ENCODE measurements at regions not wholly inside any gene's neighbourhood (a gene's known extent, or its start where the extent isn't known, plus 50 kb on each side); places are given as distances from the start of the nearest gene placed in this dataset.

DNA sequence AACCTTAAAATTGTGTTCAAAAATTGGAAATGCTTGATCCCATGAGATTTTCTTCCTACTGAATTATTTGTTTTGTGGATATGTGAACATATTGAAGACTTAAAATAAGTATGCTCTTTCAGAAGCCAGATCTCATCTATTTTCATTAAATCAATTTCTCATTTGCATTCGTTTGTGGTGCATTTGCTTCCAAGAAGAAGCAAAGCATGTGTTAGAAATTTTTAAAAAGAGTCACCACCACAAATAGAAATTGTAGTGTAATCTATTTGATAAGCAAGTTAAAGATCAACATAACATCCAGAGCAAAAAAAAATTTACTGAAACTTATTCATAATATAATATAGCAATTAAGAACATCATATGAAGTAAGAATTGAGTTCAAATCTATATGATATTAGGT, 300.9 kb upstream of the SYT4 start:
- no peak for DNase-seq

- DNase-seq: peak in 2 of 3 experiments; percentile 52 to 80
These were observed 301.4 kb upstream of the SYT4 start for GRCh38 chr18:43578706-43579105.

DNA sequence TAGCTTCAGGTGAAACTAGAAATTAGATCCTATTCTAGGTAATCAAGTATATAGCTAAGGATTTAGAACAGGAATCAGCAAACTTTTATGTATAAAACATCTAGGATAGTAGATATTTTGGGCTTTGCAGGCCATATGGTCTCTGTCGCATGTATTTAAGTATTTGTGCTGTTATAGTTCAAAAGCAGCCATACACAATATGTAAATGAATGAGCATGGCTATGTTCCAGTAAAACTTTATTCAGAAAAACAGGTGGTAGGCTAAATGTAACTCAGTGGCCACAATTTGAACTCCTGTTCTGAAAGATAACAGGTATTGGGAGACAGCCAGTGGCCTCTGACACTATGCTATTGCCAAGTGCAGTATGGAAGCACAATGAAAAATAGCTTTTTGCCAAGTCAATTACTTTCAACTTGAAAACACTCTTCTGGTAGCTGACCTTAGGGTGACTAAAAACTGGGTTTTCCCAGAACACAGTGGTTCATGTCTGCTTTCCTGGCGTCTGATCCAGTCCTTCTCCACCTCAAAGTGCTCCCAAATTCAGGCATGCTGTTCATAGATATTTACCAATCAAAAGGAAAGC, 304.7 kb upstream of the SYT4 start:
- DNase-seq: no peak

GRCh38 chr18:43587538-43588153, 310.4 kb upstream of the SYT4 start:
- DNase-seq: peak; percentile 27 to 86 (median 58)

DNA sequence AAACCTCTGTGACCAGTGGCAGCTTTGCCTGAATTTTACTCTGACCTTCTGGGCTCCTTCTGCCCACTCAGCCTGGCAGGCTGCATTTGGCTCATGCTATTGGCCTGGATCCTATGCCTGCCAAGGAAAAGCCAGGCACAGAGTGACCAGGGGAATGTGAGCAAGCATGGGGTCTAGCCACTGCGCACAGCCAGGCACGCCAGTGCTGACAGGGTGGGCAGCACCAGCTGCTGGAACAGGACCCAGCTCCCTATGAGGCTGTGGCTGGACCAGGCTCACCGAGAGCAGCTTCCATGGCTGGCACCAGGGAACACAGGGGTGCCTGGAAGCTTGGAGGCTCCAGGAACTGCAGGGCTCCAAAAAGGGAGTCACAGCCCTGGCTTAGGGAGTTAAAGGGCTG, 311.5 kb upstream of the SYT4 start:
- DNase-seq: no peak

DNA sequence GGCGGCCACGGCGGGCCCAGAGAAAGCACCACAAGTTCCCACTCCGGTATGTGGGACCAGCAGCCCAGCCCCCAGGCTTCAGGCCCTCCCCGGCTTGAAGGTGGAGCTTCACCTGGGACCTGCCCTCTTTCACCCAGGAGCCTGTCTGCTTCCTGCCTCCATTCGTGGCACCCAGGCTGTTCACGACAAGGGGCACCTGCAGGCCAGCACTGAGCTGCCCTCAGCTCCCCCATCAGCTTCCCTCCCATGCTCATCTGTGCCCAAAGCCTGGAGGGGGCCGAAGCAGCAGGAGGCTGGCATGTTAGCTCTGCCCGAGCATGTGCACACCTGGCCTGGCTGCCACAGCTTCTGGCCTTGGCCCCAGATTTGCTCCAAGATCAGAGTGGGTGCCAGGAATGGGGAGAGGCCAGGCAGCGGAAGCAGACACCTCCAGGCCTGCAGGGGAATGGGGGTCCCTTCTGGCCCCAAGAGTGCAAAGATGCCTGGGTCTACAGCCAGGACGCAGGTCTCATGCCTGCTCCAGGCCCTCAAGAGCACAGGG, 312.4 kb upstream of the SYT4 start:
- DNase-seq: no peak

- no peak for DNase-seq
These were observed 313.1 kb upstream of the SYT4 start for GRCh38 chr18:43590182-43590903.

DNA sequence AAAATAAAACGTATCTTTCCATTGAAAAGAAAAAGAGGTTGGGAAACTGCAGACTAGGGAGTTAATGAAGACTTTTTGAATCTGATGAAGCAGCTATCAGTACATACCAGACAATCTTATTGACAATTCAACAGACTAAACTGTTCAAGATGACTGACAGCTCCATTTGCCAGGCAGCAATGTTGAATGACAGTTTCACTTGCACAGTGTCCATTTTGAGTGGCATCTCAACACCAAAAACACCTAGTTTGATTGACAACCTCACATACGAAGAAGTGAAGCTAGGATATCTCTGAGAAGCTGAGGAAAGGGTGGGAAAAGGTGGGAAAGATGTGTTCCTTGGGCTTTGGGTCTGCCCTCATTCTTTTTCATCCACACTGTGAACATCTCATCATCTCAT, 315.0 kb upstream of the SYT4 start:
- DNase-seq: no peak

DNA sequence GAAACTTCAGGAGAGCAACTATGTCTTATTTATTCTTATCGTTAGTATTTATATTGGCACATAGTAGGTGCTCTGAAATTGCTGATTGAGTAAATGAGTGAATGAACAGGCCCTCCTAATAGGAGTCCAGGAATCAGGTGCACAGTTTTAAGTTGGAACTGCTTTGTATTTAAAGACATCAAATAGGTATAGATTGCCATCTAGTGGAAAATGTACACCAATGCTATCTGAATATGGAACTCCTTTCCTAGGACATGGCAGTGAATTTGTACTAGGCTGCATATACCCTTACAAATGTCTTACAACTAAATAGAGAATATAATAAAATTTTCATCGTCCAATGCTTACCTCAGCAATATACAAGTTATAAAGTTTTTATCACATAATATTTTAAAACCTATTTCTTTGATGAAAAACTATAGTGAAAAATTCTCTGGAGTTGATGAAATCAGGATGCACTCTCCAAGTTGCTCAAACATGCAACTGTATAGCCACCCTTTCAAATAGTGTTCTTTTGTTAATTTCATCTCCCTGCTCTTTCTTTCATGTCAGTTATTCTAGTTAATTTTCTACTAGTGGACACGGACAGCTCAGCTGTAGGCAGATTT, 318.9 kb upstream of the SYT4 start:
- DNase-seq: peak; percentile 16 to 84 (median 16)

- DNase-seq: no peak
These were observed 324.1 kb upstream of the SYT4 start for GRCh38 chr18:43601432-43601831.

- DNase-seq: no peak
These were observed 327.9 kb upstream of the SYT4 start for GRCh38 chr18:43605224-43605623.

- peak in 1 of 3 experiments; percentile 47 for DNase-seq
These were observed 329.5 kb upstream of the SYT4 start for GRCh38 chr18:43606795-43607194.

GRCh38 chr18:43620936-43621335, 343.6 kb upstream of the SYT4 start:
- peak; percentile 25 to 82 (median 49) for DNase-seq

GRCh38 chr18:43622024-43622423, 344.7 kb upstream of the SYT4 start:
- DNase-seq: no peak

GRCh38 chr18:43625582-43625981, 348.3 kb upstream of the SYT4 start:
- DNase-seq: no peak

GRCh38 chr18:43627848-43628530, 350.7 kb upstream of the SYT4 start:
- peak; percentile 34 to 99 (median 92) for DNase-seq

- peak; percentile 32 to 83 (median 41) for DNase-seq
These were observed 357.7 kb upstream of the SYT4 start for GRCh38 chr18:43634994-43635393.

DNA sequence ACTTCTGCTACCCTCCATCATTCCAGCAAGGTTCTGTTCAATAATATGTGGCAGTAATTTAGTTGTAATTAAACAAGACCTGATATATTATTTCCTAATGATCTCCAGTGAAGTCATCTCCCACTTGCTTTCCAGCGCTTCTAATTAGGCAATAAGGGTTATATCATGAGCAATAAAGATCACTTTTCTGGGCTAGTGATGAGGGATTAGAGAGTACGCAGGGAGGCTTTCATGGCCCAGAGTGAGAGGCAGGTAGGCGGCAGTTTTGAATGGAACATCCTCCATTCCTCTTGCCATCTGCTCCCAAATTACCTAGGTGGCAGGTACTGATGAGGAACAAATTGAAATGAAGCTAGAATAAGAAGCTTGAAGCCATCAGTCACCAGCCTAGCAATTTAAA, 358.1 kb upstream of the SYT4 start:
- peak in 1 of 3 experiments; percentile 25 for DNase-seq

DNA sequence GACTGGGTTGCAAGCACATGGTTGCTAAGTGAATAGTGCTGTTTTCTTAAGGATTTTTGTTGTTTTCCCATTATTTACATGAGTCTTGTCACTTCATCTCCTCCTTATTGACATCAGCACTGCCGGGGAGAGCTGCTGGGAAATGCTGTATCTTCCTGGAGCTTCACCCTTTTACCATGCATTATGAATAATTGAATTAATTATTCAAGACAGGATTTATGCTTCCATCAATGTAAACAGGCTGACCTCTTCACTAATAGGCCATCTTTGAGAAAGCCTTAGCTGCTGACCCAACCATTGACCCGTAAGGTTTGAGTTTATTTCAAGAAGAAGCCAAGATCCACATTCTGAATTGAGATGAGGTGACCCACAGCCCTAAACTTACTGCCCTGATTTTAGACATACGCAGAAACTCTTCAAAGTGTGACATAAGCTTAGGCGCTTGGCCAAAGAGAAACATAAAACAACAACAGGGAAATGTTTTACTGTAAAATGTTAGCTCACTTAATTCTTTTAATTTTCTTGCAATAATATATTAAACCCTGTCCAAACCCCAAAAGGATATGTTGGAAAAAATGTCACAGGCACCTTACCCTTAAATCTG, 365.5 kb upstream of the SYT4 start:
- no peak for DNase-seq

GRCh38 chr18:43648002-43648401, 370.7 kb upstream of the SYT4 start:
- DNase-seq: no peak

GRCh38 chr18:43649649-43650357, 372.5 kb upstream of the SYT4 start:
- DNase-seq: no peak

DNA sequence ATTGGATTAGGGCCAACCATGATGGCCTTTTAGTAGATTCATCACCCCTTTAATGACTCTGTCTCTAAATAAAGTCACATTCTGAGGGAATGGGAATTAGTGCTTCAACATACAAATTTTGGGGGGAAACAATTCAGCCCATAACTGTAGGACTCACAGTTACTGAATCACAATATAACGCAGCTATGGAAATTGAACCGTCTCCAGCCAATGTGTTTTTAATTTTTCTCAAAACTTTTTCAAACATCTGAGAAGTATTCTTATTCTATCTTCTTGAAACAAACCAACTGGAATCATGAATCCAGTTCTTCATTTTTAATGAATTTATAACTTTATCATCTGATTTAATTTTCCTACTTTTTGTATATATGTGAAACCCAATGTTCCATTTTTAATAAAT, 373.1 kb upstream of the SYT4 start:
- DNase-seq: no peak
